Panc1 (cell line): ENCODE measurements at regions not wholly inside any gene's neighbourhood (a gene's known extent, or its start where the extent isn't known, plus 50 kb on each side); places are given as distances from the start of the nearest gene placed in this dataset.

Experiments used
- CTCF ChIP-seq: fragments of 450-650 bp; IDR thresholded peaks from 2 replicates; pipeline ENCODE4 v1.5.1; 2017; ENCODE audit warnings: mild to moderate bottlenecking
- POLR2AphosphoS5 ChIP-seq: IDR thresholded peaks from 2 replicates; pipeline ENCODE4 v1.6.1; 2012; ENCODE audit warnings: mild to moderate bottlenecking, low read depth, low read length, moderate library complexity

GRCh38 chr3:95348879-95349278, 1286.0 kb downstream of the NSUN3 start:
- no peak for TF ChIP-seq CTCF
- no peak for TF ChIP-seq POLR2AphosphoS5
